Renal pelvis (tissue), 1 donor: ENCODE measurements at regions not wholly inside any gene's neighbourhood (a gene's known extent, or its start where the extent isn't known, plus 50 kb on each side); places are given as distances from the start of the nearest gene placed in this dataset.
"Not testable (repeated sequence)": the region's sequence is repeated elsewhere in the genome, so short reads cannot be mapped to it uniquely, and the experiment has no call there.

Source experiments
- DNase-seq: peaks from one replicate; pipeline ENCODE4 v3.0.0-alpha.2; 2013

GRCh38 chr4:128688846-128689437 lies 120.6 kb upstream of the JADE1 start:
- no peak for DNase-seq

GRCh38 chr4:128688033-128688721 lies 121.3 kb upstream of the JADE1 start:
- no peak for DNase-seq

- DNase-seq: no peak
These were observed 122.7 kb upstream of the JADE1 start for GRCh38 chr4:128686810-128687209.

GRCh38 chr4:128686032-128686465 lies 123.5 kb upstream of the JADE1 start:
- no peak for DNase-seq

- DNase-seq: no peak
These were observed 125.5 kb upstream of the JADE1 start for GRCh38 chr4:128684016-128684415.

- DNase-seq: no peak
These were observed 126.4 kb upstream of the JADE1 start for GRCh38 chr4:128682942-128683666.

GRCh38 chr4:128676095-128676494 lies 133.4 kb upstream of the JADE1 start:
- DNase-seq: no peak

- no peak for DNase-seq
These were observed 134.4 kb upstream of the JADE1 start for GRCh38 chr4:128675083-128675482.

GRCh38 chr4:128673159-128673558 lies 136.3 kb upstream of the JADE1 start:
- DNase-seq: not testable (repeated sequence)

GRCh38 chr4:128672596-128672995 lies 136.9 kb upstream of the JADE1 start:
- not testable (repeated sequence) for DNase-seq

GRCh38 chr4:128670513-128670912 lies 139.0 kb upstream of the JADE1 start:
- no peak for DNase-seq

- DNase-seq: no peak
These were observed 140.9 kb upstream of the JADE1 start for GRCh38 chr4:128668566-128668965.

GRCh38 chr4:128665514-128665913 lies 144.0 kb upstream of the JADE1 start:
- no peak for DNase-seq

GRCh38 chr4:128663325-128663724 lies 146.2 kb upstream of the JADE1 start:
- no peak for DNase-seq

- no peak for DNase-seq
These were observed 148.0 kb upstream of the JADE1 start for GRCh38 chr4:128661479-128661878.

- no peak for DNase-seq
These were observed 148.9 kb upstream of the JADE1 start for GRCh38 chr4:128660361-128661215.

GRCh38 chr4:128658214-128658631 lies 151.3 kb upstream of the JADE1 start:
- DNase-seq: no peak

- DNase-seq: no peak
These were observed 151.9 kb upstream of the JADE1 start for GRCh38 chr4:128657638-128658037.

GRCh38 chr4:128654465-128654864 lies 155.0 kb upstream of the JADE1 start:
- DNase-seq: no peak

GRCh38 chr4:128653527-128654444 lies 155.7 kb upstream of the JADE1 start:
- peak; percentile 72 for DNase-seq
